Retinal pigment epithelial cell (primary cell): ENCODE measurements at regions not wholly inside any gene's neighbourhood (a gene's known extent, or its start where the extent isn't known, plus 50 kb on each side); places are given as distances from the start of the nearest gene placed in this dataset.

Experiments used
- DNase-seq: peaks from one replicate; pipeline ENCODE4 v3.0.0-alpha.2; 2010; ENCODE audit warnings: low read depth
- H3K4me3 ChIP-seq: 2 replicates; pipeline ENCODE4 v1.5.1; 2011; ENCODE audit warnings: mild to moderate bottlenecking, low read length, control low read depth, moderate library complexity
- TF ChIP-seq, protein P1 (sequence below): conservative IDR thresholded peaks from 2 replicates; pipeline ENCODE4 v1.5.1; 2011; ENCODE audit warnings: low read depth, low read length, control low read depth, inconsistent platforms

DNA sequence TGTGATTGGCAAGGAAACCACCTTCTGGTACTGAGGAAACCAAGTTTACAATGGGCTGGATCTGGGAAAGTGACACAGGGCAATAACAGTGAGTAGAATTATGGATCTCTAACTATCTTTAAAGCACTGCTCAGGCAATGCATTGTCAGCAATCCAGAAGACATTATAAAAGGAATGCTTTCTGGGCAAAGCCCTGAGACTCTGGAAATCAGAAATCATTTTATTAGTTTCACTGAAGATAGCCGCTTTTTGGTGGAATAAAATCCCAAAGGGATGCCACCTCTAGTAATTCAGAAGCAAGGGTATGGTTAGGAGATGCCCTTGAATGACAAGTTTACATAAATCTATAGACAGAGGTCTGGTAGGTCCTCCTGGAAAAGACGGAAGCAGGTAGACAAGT lies 211.1 kb downstream of the DMRT2 start:
- DNase-seq = no peak
- no peak overlapping the region for H3K4me3 ChIP-seq
- TF ChIP-seq, protein P1, sequence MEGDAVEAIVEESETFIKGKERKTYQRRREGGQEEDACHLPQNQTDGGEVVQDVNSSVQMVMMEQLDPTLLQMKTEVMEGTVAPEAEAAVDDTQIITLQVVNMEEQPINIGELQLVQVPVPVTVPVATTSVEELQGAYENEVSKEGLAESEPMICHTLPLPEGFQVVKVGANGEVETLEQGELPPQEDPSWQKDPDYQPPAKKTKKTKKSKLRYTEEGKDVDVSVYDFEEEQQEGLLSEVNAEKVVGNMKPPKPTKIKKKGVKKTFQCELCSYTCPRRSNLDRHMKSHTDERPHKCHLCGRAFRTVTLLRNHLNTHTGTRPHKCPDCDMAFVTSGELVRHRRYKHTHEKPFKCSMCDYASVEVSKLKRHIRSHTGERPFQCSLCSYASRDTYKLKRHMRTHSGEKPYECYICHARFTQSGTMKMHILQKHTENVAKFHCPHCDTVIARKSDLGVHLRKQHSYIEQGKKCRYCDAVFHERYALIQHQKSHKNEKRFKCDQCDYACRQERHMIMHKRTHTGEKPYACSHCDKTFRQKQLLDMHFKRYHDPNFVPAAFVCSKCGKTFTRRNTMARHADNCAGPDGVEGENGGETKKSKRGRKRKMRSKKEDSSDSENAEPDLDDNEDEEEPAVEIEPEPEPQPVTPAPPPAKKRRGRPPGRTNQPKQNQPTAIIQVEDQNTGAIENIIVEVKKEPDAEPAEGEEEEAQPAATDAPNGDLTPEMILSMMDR = no peak

DNA sequence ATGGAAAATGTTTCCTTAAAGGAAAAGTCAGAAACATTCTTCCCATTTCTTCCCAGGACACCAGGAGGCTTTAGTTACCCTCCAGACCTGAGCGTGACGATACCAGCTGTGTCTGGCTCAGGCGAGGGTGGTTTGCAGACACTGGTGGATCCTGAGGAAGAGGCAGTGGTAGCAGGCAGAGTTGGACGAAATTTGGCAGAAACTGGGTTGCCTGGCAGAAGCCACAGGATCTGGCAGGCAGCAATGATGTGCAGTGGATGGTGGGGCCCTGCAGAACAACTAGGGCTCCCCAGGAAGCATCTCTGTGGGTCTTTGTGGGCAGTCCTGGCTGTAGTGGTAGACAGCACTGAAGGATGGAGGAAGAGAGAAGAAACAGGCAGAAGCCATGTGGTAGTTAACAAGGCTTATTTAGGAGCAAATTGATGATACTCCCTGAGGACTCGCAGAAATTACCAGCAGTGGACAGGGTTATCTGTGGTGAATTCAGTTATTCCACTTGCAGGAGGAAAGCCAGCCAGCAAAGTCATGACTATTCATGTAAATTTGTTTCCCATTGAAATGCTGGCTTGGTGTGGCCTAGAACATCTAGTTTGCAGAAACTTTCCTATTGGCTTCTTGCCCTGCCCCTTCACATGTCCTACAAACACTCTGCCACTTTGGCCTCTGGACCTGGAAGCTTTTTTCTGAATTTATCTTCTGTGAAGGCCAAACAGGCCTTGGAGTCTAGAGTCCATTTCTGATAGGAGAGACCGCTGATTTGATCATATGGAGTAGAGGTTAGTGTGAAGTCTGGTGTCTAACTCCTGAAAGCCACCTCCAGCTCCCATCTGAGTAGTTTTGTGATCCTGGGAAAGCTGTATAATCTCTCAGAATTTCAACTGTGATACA lies 212.0 kb downstream of the DMRT2 start:
- TF ChIP-seq, protein P1 = no peak
- H3K4me3 ChIP-seq = no peak overlapping the region
- no peak for DNase-seq

DNA sequence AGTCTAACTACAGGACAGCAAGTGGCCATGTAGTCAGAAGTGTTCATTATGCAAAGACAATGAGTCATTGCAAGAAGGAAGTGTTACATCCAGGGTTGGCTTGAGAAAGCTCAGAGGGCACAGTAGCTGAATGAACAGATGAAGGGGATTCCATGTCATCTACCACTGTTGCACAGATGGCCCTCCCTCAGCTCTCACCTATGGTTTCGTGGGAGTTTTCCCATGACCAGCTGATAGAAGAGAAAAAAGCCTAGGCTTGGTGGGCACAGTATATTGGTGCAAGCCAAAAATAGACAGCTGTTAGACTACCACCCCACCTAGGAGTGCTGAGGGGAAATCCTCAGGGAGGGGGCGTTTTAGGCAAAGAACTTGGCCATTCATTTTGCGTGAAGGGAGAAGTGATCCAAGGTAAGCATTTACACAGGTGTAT lies 217.0 kb downstream of the DMRT2 start:
- H3K4me3 ChIP-seq = no peak overlapping the region
- TF ChIP-seq, protein P1 = no peak
- no peak for DNase-seq

DNA sequence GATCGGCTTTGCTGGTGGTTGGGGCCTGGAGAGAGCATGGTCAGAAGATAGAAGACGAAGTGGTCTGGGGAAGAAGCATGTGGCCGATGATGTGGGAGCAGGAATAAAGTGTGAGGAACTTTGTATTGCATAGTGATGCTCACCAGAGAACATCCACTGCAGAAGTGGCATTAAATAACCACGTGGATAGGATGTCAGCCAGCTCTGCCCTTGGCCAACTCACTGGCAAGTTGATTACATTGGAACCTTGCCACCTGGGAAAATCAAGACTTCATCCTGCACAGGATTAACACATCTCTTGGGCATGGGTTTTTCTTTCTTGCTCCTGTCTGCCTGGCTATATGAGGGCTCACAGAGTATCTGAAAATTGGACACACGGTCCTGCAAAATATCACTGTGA lies 217.4 kb downstream of the DMRT2 start:
- no peak overlapping the region for H3K4me3 ChIP-seq
- DNase-seq = no peak
- TF ChIP-seq, protein P1 = no peak

DNA sequence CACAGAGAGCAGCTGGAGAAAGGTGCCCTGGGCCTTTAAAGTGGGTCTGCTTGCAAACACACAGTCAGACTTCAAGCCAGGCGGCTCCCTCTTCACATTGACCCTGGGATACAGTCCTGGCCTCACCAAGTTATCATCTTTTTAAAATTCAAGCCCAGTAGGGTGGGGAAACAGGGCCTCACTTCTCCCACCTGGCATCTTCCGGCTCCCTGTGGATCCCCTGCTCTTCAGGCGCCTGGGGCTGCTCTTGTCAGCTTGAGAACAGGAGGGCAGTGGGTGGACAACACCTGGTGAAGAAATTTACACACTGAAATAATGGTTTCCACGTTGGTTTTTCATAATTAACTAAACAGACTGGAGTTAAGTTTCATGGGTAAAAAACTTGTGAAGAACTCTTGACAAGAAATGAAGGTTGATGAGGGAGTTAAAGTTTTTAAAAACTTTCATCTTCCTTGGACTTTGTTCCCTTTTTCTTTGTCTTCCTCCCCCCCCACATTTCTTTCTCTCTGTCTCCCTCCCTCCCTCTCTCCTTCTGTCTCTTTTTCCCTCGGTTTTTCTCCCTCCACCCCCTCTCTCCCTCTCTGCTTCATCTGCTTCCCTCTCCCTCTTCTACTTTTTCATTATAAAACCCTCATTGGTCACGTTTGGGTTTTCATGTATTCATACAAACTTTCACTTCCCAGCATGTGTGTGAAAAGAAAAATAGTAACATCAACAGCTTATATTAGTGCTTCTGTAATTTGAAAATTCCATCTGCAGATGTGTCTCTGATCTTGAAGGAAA lies 219.6 kb downstream of the DMRT2 start:
- TF ChIP-seq, protein P1 = no peak
- H3K4me3 ChIP-seq = no peak overlapping the region
- DNase-seq = no peak

DNA sequence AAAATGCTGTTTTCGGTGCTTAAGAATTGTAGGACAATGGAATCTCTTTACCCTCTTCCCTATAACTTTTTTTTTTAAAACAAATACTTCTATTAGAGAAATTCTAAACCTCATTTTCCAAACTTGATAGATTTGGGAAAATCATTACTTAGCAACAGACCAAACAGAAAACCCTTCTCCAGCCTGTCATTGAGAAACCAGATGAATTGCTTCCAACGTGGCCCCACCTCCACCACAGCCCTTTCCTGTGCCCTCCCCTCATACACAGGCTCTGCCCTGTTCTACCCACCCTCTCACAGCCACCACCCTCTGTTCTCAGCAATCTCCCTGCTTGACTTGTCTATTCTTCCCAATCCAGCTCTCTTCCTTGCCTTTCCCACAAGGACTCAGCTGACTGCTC lies 221.2 kb downstream of the DMRT2 start:
- no peak for DNase-seq
- TF ChIP-seq, protein P1 = no peak
- H3K4me3 ChIP-seq = no peak overlapping the region
